ENCODE measurements at regions not wholly inside any gene's neighbourhood (a gene's known extent, or its start where the extent isn't known, plus 50 kb on each side); places are given as distances from the start of the nearest gene placed in this dataset.
"Not testable (repeated sequence)": the region's sequence is repeated elsewhere in the genome, so short reads cannot be mapped to it uniquely, and the experiment has no call there.

DNA sequence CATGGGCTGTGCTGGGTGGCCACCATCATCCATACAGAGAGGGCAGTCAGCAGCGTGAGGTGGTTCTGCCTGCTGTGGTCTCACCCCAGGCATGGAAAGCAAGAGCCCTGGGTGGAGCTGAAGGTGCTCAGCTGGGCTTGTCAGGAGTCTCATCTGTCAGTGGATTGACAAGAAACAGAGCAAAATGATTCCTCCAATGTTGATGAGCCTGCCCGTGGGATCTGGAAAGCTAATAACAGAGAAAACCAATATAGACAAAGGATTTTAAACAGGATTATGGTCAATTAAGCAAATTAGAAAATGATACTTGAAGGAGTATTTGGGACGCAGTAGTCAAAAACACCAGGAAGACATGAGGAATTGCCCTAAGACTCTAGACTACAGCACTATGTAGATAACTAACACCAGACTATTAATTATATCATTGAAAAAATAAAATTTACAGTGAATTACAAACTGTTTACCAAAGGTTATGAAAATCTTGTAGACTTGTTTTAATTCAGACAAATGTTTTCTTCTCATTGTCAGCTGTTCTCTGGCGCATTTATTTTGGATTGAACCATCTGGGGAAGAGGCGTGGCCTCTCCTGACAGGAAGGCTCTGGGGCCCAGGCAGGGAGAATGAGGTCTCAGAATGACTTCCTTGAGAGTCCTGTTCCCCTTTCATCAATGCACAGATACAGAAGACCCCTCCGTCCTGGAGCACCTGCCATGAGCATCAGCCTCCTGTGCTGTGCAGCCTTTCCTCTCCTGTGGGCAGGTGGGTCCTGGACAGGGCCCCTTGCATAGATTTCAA, 211.2 kb upstream of the PRSS58 start:
- DNase-seq (ENCODE audit: low read depth), result no peak

DNA sequence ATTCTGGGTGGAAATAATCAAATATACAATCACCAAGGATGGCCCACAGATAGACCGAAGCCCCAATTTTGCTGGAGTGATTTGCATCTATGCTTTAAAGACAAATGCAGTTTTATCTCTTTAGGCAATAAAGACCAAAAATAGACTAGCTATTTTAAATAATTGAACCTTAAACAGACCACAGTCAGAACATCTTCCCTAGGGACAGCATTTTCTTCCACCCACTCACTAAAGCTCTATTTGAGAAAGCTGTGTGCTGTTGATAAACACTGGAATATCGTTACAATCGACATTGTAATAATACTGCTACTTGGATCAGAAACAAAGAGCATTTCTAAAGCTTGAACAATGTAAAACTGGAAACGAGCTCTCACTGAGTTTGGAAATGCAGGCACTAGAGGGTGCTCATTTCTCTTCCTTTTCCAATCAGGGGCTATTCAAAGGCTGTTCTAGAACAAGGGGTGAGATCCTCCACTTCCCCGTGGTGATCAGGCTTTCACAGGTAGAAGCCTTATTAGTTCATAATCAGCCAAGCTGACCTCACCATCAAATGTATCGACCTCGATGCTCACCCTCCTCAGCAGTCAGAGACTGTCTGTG, 209.3 kb upstream of the PRSS58 start:
- not testable (repeated sequence) for DNase-seq (ENCODE audit: low read depth)

DNA sequence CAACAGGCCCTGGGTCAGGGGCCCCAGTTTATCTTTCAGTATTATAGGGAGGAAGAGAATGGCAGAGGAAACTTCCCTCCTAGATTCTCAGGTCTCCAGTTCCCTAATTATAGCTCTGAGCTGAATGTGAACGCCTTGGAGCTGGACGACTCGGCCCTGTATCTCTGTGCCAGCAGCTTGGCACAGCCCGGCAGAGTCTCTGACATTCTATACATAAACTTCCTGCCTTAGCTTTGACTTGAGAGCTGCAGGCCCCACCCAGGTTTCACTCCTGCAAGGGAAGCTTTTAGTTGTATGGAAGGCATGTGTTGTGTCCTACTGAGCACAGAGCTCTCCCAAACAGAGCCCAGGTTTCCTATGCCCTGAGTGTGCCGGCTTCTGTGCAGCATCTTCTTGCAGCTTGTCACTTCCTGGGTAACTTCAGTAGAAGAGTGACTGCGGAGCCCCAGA, 205.6 kb upstream of the PRSS58 start:
- no peak for DNase-seq (ENCODE audit: low read depth)

- DNase-seq (ENCODE audit: low read depth), result no peak
These were observed 203.6 kb upstream of the PRSS58 start for GRCh38 chr7:142461437-142461836.

GRCh38 chr7:142460402-142461117, 202.7 kb upstream of the PRSS58 start:
- DNase-seq (ENCODE audit: low read depth), result no peak

DNA sequence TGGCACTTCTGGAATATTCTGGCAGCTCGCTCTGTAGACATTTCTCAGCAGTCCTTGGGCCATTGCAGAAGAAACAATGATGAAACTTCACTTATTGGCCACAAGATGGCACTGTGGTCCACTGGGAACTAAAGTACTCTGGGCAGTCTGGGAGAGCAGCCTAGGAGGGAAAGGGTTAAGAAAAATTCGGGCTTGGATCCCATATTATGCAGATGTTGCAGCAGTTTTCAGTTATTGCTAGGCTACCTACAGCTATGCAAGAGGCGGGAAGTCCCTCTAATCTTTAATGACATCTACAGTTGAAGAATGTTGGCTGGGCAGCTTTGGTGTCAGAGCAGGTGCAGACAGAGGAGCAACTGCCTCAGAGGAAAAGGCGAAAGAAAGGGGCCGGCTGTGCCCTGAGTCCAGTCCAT, 201.7 kb upstream of the PRSS58 start:
- DNase-seq (ENCODE audit: low read depth), result no peak

GRCh38 chr7:142457146-142457703, 199.4 kb upstream of the PRSS58 start:
- DNase-seq (ENCODE audit: low read depth), result no peak

GRCh38 chr7:142455392-142455791, 197.5 kb upstream of the PRSS58 start:
- DNase-seq (ENCODE audit: low read depth), result no peak

GRCh38 chr7:142454862-142455261, 197.0 kb upstream of the PRSS58 start:
- DNase-seq (ENCODE audit: low read depth), result no peak

GRCh38 chr7:142452791-142453190, 194.9 kb upstream of the PRSS58 start:
- DNase-seq (ENCODE audit: low read depth), result no peak

- DNase-seq (ENCODE audit: low read depth), result no peak
These were observed 194.0 kb upstream of the PRSS58 start for GRCh38 chr7:142451817-142452216.

GRCh38 chr7:142451296-142451695, 193.4 kb upstream of the PRSS58 start:
- DNase-seq (ENCODE audit: low read depth), result no peak

GRCh38 chr7:142450695-142451094, 192.8 kb upstream of the PRSS58 start:
- no peak for DNase-seq (ENCODE audit: low read depth)

- DNase-seq (ENCODE audit: low read depth), result no peak
These were observed 192.3 kb upstream of the PRSS58 start for GRCh38 chr7:142450206-142450605.

DNA sequence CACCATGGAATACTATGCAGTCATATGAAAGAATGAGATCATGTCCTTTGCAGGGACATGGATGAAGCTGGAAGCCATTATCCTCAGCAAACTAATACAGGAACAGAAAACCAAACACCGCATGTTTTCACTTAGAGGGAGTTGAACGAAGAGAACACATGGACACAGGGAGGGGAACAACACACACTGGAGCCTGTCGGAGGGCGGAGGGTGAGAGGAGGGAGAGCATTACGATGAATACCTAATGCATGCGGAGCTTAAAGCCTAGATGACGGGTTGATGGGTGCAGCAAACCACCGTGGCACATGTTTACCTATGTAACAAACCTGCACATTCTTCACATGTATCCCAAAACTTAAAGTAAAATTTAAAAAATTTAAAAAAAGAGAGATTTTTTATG, 191.0 kb upstream of the PRSS58 start:
- DNase-seq (ENCODE audit: low read depth), result not testable (repeated sequence)

- no peak for DNase-seq (ENCODE audit: low read depth)
These were observed 189.9 kb upstream of the PRSS58 start for GRCh38 chr7:142447762-142448161.

DNA sequence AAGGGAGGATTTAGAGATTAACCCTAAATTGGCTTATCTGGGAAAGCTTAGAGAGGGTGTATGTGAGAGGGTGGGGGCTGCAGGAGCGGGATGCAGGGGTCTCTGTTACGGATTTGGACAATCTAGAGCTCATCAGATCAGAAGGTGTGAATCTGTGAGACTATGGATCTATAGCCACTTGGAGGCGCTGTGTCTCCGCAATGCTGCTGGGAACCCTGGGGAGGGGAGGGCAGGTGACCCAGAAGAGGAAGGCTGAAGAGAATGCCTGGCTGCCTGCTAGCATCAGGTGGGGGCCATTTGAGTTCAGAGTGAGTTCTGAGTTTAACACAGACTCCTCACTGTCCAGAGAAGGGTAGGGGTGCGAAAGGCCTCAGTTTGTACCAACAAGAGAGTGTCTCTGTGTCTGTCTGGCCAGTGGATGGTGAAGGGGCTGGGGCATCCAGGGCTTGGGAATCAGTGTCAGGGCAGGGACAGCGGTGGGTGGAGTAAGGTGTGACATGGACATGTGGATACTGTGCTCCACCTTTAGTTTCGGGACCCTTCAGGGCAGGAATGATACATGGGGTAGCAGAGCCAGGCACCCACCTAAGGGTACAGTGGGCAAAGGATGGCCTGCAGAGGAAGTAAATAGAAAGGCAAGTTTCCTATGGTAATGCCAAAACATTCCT, 187.3 kb upstream of the PRSS58 start:
- no peak for DNase-seq (ENCODE audit: low read depth)

DNA sequence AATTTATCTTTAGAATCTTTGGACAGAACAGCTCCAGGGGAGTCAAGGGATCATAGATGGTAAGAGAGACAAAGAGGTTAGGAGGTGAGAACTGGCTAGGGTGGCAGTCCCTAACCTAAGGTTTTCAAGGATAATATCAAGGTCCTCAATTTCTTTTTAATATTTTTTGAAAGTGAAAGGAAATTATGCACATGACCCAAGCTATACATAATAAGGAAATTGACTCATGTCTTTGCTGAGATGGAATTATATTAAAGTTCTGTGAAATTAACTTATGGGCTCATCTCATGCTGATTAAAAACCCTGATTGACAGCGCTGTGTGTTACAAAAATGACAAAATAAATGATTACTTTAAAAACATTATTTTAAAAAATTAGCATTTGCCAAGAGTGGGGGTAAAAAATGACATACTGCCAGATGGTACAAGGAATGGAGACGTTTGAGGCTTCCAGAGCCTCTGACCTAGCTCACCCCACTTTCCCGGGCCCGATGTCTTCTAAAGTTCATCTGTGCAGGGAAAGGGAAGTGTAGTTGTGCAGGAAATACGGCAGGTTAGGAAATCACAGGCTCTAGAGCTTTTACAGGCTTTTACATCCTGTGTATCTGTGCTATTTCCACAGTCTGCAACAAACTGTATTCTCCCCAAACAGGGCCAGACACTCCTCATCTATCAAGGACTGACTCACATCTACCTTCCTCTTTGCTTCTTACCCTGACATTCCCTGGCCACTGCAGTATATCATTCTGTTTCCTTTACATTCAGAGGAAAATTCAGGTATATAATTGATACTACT, 185.6 kb upstream of the PRSS58 start:
- DNase-seq (ENCODE audit: low read depth), result no peak

DNA sequence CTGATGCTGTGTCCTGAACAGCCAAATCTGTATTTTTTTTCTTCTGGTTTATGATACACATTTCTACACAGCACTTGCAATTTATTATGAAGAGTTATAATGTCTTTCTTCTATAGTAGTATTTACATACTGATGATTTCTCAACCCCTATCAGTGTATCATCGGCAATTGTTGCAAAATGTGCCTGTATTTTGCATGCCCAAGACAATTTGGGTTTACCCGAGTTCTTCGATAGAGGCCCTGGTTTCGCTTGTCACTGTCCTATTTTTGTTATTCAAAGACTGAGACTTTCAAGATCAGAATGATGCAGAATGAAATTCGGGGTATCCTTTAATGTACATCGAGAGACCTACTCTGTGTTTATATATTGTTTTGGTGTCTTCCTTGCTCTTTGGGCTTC, 184.5 kb upstream of the PRSS58 start:
- no peak for DNase-seq (ENCODE audit: low read depth)

DNA sequence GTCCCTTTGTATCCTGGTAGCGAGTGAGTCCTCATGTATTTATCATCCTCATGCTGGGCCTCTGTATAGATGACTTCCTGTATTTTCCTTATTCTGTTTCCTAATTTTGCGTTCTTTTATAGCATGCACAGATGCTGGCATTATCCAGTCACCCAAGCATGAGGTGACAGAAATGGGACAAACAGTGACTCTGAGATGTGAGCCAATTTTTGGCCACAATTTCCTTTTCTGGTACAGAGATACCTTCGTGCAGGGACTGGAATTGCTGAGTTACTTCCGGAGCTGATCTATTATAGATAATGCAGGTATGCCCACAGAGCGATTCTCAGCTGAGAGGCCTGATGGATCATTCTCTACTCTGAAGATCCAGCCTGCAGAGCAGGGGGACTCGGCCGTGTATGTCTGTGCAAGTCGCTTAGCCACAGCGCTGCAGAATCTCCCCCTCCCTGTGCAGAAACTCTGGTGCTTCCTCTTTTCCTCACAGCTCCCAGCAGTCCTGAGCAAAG, 183.1 kb upstream of the PRSS58 start:
- DNase-seq (ENCODE audit: low read depth), result no peak

DNA sequence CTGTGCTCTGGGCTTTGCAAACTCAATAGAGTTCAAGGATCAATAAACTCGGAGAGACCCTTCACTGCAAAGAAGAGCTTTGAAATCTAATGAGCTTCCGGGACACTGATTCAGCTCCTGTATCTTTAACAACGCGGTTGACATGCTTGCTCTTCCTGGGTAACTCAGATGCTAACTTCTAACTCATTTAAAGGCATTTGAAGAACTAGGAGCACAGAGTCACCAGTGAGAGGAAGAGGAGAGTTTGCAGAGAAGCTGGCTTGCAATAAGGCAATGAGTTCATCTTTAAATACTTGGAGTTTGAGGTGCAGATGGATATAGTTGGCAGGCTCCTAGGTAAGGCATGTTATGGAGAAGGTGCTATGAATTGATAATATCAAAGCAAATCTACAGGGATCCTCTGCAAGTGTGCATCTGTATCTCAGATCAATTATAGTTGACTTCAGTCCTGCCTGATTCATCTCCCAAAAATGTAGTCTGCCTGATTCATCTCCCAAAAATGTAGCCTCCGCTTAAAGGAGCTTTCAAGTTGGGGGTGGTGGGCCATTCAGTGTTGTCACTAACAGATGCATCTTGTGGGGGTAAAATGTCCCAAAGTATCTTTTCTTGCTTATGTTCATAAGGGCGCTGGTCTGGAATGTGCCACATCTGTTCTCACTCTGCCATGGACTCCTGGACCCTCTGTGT, 182.5 kb upstream of the PRSS58 start:
- DNase-seq (ENCODE audit: low read depth), result no peak
